ENCODE measurements at regions not wholly inside any gene's neighbourhood (a gene's known extent, or its start where the extent isn't known, plus 50 kb on each side); places are given as distances from the start of the nearest gene placed in this dataset.

GRCh38 chr5:107808671-107809137 lies 138.0 kb upstream of the EFNA5 start:
- Histone ChIP-seq H3K4me3 (ENCODE audit: low read length) (peak overlapping the region; percentile 34), H3K9ac (ENCODE audit: low read depth, low read length) (peak overlapping the region; percentile 43; the same call in 1 of the 2 replicates), H3K27me3 (ENCODE audit: insufficient read depth, low read length) (peaks cover 11% of the 10 kb centered on the region; the same call in 1 of the 2 replicates), H3K36me3 (ENCODE audit: insufficient read depth, low read depth, low read length) (no peaks in the 10 kb centered on the region), H3K9me3 (ENCODE audit: insufficient read depth, low read depth, low read length) (no peaks in the 10 kb centered on the region), H3K4me1 (ENCODE audit: insufficient read depth, low read length) (peaks cover 65% of the 10 kb centered on the region), H3K27ac (ENCODE audit: low read length) (no peak overlapping the region)

GRCh38 chr5:107807431-107807830 lies 136.7 kb upstream of the EFNA5 start:
- peaks cover 11% of the 10 kb centered on the region; the same call in 1 of the 2 replicates for H3K27me3 ChIP-seq (ENCODE audit: insufficient read depth, low read length)
- H3K36me3 ChIP-seq (ENCODE audit: insufficient read depth, low read depth, low read length), result no peaks in the 10 kb centered on the region
- H3K9ac ChIP-seq (ENCODE audit: low read depth, low read length), result no peak overlapping the region
- no peaks in the 10 kb centered on the region for H3K9me3 ChIP-seq (ENCODE audit: insufficient read depth, low read depth, low read length)
- H3K27ac ChIP-seq (ENCODE audit: low read length), result no peak overlapping the region
- H3K4me3 ChIP-seq (ENCODE audit: low read length), result no peak overlapping the region
- H3K4me1 ChIP-seq (ENCODE audit: insufficient read depth, low read length), result peaks cover 65% of the 10 kb centered on the region

- H3K4me3 ChIP-seq (ENCODE audit: low read length), result no peak overlapping the region
- no peaks in the 10 kb centered on the region for H3K9me3 ChIP-seq (ENCODE audit: insufficient read depth, low read depth, low read length)
- H3K9ac ChIP-seq (ENCODE audit: low read depth, low read length), result no peak overlapping the region
- H3K4me1 ChIP-seq (ENCODE audit: insufficient read depth, low read length), result peaks cover 61% of the 10 kb centered on the region
- no peak overlapping the region for H3K27ac ChIP-seq (ENCODE audit: low read length)
- peaks cover 11% of the 10 kb centered on the region; the same call in 1 of the 2 replicates for H3K27me3 ChIP-seq (ENCODE audit: insufficient read depth, low read length)
- no peaks in the 10 kb centered on the region for H3K36me3 ChIP-seq (ENCODE audit: insufficient read depth, low read depth, low read length)
Observed at GRCh38 chr5:107806705-107807104, 136.0 kb upstream of the EFNA5 start.

DNA sequence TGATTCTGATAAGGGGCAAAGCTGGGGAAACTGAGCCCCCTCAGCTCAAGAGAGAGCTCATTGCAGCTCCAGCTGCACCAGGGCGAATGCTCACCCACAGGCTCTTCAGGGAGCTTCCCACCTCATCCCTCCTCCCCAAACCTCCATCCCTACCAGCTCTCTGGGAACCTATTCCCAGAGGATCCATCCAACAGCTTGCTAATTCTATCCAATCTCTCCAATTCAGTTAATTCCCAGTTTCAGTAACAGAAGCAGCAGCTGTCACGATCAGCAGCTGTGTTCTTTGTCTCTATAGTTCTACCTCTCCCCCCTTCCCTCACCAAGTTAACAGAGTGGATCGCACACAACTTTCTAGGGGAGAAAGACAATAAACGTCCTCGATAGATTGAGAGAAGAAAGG lies 135.5 kb upstream of the EFNA5 start:
- H3K27me3 ChIP-seq (ENCODE audit: insufficient read depth, low read length), result peaks cover 11% of the 10 kb centered on the region; the same call in 1 of the 2 replicates
- H3K4me3 ChIP-seq (ENCODE audit: low read length), result no peak overlapping the region
- H3K36me3 ChIP-seq (ENCODE audit: insufficient read depth, low read depth, low read length), result no peaks in the 10 kb centered on the region
- no peaks in the 10 kb centered on the region for H3K9me3 ChIP-seq (ENCODE audit: insufficient read depth, low read depth, low read length)
- H3K9ac ChIP-seq (ENCODE audit: low read depth, low read length), result no peak overlapping the region
- H3K27ac ChIP-seq (ENCODE audit: low read length), result no peak overlapping the region
- H3K4me1 ChIP-seq (ENCODE audit: insufficient read depth, low read length), result peaks cover 59% of the 10 kb centered on the region

- no peak overlapping the region for H3K4me3 ChIP-seq (ENCODE audit: low read length)
- no peak overlapping the region for H3K27ac ChIP-seq (ENCODE audit: low read length)
- peaks cover 11% of the 10 kb centered on the region; the same call in 1 of the 2 replicates for H3K27me3 ChIP-seq (ENCODE audit: insufficient read depth, low read length)
- H3K9me3 ChIP-seq (ENCODE audit: insufficient read depth, low read depth, low read length), result no peaks in the 10 kb centered on the region
- H3K9ac ChIP-seq (ENCODE audit: low read depth, low read length), result no peak overlapping the region
- peaks cover 58% of the 10 kb centered on the region for H3K4me1 ChIP-seq (ENCODE audit: insufficient read depth, low read length)
- H3K36me3 ChIP-seq (ENCODE audit: insufficient read depth, low read depth, low read length), result no peaks in the 10 kb centered on the region
Observed at GRCh38 chr5:107805824-107806223, 135.1 kb upstream of the EFNA5 start.

DNA sequence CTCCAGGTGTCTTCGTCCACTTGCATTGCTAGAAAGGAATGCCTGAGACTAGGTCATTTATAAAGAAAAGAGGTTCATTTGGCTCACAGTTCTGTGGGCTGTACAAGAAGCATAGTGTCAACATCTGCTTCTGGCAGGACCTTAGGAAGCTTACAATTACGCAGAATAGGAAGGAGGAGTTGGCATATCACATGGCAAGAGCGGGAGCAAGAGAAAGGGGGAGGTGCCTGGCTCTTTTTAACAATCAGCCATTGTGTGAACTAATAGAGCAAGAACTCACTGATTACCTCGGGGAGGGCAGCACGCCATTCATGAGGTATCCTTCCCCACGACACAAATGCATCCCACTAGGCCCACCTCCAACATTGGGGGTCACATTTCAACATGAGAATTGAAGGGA lies 134.4 kb upstream of the EFNA5 start:
- no peaks in the 10 kb centered on the region for H3K9me3 ChIP-seq (ENCODE audit: insufficient read depth, low read depth, low read length)
- H3K4me3 ChIP-seq (ENCODE audit: low read length), result no peak overlapping the region
- peaks cover 11% of the 10 kb centered on the region; the same call in 1 of the 2 replicates for H3K27me3 ChIP-seq (ENCODE audit: insufficient read depth, low read length)
- peaks cover 51% of the 10 kb centered on the region for H3K4me1 ChIP-seq (ENCODE audit: insufficient read depth, low read length)
- no peak overlapping the region for H3K27ac ChIP-seq (ENCODE audit: low read length)
- no peaks in the 10 kb centered on the region for H3K36me3 ChIP-seq (ENCODE audit: insufficient read depth, low read depth, low read length)
- H3K9ac ChIP-seq (ENCODE audit: low read depth, low read length), result no peak overlapping the region

DNA sequence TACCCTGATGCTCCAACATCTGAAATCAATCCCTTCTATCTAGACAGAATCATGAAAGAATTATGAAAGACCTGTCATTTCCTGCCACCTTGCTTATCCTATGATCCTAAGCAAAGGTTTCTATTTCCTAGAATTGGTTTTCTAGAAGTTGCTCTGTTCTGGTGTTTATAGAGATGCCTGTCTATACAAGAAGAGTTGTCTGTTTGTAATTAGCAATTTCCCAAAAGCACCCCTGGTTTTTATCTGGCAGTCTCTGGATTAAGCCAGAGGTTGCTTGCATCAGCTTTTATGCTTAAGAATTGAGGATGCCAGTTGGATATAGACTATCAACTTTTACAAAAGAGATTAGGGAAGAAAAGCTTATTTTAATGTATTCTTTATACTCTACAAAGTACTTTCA lies 133.0 kb upstream of the EFNA5 start:
- no peak overlapping the region for H3K4me3 ChIP-seq (ENCODE audit: low read length)
- H3K9ac ChIP-seq (ENCODE audit: low read depth, low read length), result no peak overlapping the region
- peaks cover 48% of the 10 kb centered on the region for H3K4me1 ChIP-seq (ENCODE audit: insufficient read depth, low read length)
- no peak overlapping the region for H3K27ac ChIP-seq (ENCODE audit: low read length)
- H3K9me3 ChIP-seq (ENCODE audit: insufficient read depth, low read depth, low read length), result no peaks in the 10 kb centered on the region
- H3K27me3 ChIP-seq (ENCODE audit: insufficient read depth, low read length), result peaks cover 11% of the 10 kb centered on the region; the same call in 1 of the 2 replicates
- no peaks in the 10 kb centered on the region for H3K36me3 ChIP-seq (ENCODE audit: insufficient read depth, low read depth, low read length)

GRCh38 chr5:107801061-107801460 lies 130.3 kb upstream of the EFNA5 start:
- Histone ChIP-seq H3K4me1 (ENCODE audit: insufficient read depth, low read length) (peaks cover 22% of the 10 kb centered on the region), H3K9ac (ENCODE audit: low read depth, low read length) (no peak overlapping the region), H3K27me3 (ENCODE audit: insufficient read depth, low read length) (no peaks in the 10 kb centered on the region), H3K4me3 (ENCODE audit: low read length) (no peak overlapping the region), H3K36me3 (ENCODE audit: insufficient read depth, low read depth, low read length) (no peaks in the 10 kb centered on the region), H3K9me3 (ENCODE audit: insufficient read depth, low read depth, low read length) (no peaks in the 10 kb centered on the region), H3K27ac (ENCODE audit: low read length) (no peak overlapping the region)

- Histone ChIP-seq H3K27me3 (ENCODE audit: insufficient read depth, low read length) (no peaks in the 10 kb centered on the region), H3K4me1 (ENCODE audit: insufficient read depth, low read length) (peaks cover 7% of the 10 kb centered on the region; the same call in 1 of the 2 replicates), H3K9me3 (ENCODE audit: insufficient read depth, low read depth, low read length) (no peaks in the 10 kb centered on the region), H3K9ac (ENCODE audit: low read depth, low read length) (0 out of 2 replicates have a peak overlapping the region, but pooled peaks have one; percentile 37), H3K27ac (ENCODE audit: low read length) (no peak overlapping the region), H3K36me3 (ENCODE audit: insufficient read depth, low read depth, low read length) (no peaks in the 10 kb centered on the region), H3K4me3 (ENCODE audit: low read length) (no peak overlapping the region)
Observed at GRCh38 chr5:107799306-107799705, 128.6 kb upstream of the EFNA5 start.

DNA sequence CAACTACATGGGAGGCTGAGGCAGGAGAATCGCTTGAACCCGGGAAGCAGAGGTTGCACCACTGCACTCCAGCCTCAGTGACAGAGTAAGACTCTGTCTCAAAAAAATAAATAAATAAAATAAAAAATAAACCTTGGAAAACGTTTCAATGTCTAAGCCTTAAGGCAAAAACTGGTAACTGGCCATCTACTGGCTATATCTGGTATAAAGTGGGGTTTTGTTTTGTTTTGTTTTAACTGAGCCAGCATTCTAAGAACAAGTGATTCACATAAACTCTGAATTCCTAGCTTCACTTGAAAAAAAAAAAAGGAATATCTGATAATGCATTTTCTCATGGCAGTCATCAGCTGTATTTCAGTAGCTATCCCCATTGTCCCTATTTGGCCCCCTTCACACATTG lies 126.1 kb upstream of the EFNA5 start:
- H3K27me3 ChIP-seq (ENCODE audit: insufficient read depth, low read length), result no peaks in the 10 kb centered on the region
- no peaks in the 10 kb centered on the region for H3K36me3 ChIP-seq (ENCODE audit: insufficient read depth, low read depth, low read length)
- no peak overlapping the region for H3K27ac ChIP-seq (ENCODE audit: low read length)
- no peaks in the 10 kb centered on the region for H3K9me3 ChIP-seq (ENCODE audit: insufficient read depth, low read depth, low read length)
- no peak overlapping the region for H3K9ac ChIP-seq (ENCODE audit: low read depth, low read length)
- no peak overlapping the region for H3K4me3 ChIP-seq (ENCODE audit: low read length)
- H3K4me1 ChIP-seq (ENCODE audit: insufficient read depth, low read length), result peaks cover 7% of the 10 kb centered on the region; the same call in 1 of the 2 replicates

GRCh38 chr5:107794741-107795140 lies 124.0 kb upstream of the EFNA5 start:
- Histone ChIP-seq H3K9ac (ENCODE audit: low read depth, low read length) (no peak overlapping the region), H3K27ac (ENCODE audit: low read length) (no peak overlapping the region), H3K27me3 (ENCODE audit: insufficient read depth, low read length) (no peaks in the 10 kb centered on the region), H3K36me3 (ENCODE audit: insufficient read depth, low read depth, low read length) (no peaks in the 10 kb centered on the region), H3K4me3 (ENCODE audit: low read length) (no peak overlapping the region), H3K4me1 (ENCODE audit: insufficient read depth, low read length) (peaks cover 4% of the 10 kb centered on the region; the same call in 1 of the 2 replicates), H3K9me3 (ENCODE audit: insufficient read depth, low read depth, low read length) (no peaks in the 10 kb centered on the region)

DNA sequence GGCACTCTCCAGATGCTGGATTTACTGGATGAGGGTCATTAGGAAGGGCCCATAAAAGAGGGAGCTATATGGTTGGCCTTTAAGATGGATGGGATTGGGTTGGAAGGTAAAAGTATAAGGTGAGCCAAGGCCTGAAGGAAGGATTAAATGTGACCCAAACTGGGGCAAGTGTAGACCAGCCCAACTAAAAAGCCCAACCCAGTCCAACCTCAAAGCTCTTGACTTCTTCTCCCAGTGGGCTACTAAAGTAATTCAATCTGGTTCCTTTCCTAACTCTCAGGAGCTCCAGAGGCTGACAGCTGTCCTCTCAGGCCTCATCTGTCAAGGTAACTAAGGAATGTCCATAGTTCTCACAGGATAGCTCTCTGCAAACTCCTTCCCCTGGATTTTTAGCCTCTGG lies 122.2 kb upstream of the EFNA5 start:
- H3K4me1 ChIP-seq (ENCODE audit: insufficient read depth, low read length), result no peaks in the 10 kb centered on the region
- no peak overlapping the region for H3K9ac ChIP-seq (ENCODE audit: low read depth, low read length)
- H3K4me3 ChIP-seq (ENCODE audit: low read length), result no peak overlapping the region
- no peaks in the 10 kb centered on the region for H3K36me3 ChIP-seq (ENCODE audit: insufficient read depth, low read depth, low read length)
- no peaks in the 10 kb centered on the region for H3K9me3 ChIP-seq (ENCODE audit: insufficient read depth, low read depth, low read length)
- H3K27ac ChIP-seq (ENCODE audit: low read length), result no peak overlapping the region
- no peaks in the 10 kb centered on the region for H3K27me3 ChIP-seq (ENCODE audit: insufficient read depth, low read length)
